ENCODE measurements at regions not wholly inside any gene's neighbourhood (a gene's known extent, or its start where the extent isn't known, plus 50 kb on each side); places are given as distances from the start of the nearest gene placed in this dataset.

DNA sequence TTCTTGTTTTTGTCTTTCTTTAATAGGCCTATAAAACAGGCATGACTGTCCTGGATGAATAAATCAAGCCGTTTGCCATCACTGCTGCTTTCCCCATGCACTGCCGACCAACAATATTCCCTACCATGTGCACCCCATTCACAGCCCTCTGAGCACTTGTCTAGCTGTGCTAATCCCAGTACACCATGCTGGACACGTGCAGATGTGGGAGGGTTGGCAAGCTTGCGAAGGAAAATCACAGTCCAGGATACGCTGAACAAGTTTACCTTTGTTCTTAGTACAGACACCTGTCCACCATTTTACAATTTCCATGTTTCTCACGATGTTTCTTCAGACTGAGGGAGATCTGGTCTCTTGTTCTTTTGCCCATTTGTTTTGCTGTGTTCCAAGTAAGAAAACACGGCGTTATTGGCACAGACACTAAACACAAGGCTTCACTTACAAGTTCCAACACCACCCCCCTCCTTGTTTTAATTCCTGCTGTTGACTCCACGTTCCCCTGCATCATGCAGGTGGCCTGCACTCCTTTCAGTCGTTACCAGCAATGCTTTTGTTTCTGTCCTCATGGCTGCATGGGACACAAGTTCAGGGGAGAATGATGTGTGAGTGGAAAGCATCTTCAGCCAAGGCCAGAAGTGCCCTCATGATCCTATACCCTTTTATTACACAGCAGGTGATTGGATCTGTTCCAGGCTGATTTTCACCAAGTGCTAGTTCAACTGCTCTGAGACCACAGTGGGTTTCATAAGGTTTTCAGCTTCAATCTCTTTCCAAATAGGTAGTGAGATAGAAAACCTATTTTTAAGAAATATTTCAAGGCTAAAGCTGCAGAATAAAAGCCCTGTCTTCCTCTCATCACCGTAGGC, 608.9 kb downstream of the IRX1 start:
- no peak for DNase-seq

DNA sequence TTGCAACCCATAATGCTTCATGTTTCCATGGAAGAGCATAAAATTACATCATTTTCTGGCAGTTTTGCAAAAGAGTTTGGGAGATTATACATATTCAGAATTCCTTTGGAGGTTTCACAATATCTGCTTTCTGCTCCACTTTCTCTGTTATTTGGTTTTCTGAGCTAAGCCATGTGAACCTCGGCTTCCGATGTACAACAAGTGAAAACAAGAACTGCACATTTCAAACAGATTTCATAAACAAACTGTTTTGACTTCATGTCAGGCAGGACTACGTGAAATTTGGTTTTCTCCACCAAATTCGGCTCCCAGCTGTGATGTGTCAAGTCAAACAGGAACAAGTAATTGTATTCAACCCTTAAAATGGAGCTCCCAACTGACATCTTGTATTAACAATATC, 609.8 kb downstream of the IRX1 start:
- no peak for DNase-seq

DNA sequence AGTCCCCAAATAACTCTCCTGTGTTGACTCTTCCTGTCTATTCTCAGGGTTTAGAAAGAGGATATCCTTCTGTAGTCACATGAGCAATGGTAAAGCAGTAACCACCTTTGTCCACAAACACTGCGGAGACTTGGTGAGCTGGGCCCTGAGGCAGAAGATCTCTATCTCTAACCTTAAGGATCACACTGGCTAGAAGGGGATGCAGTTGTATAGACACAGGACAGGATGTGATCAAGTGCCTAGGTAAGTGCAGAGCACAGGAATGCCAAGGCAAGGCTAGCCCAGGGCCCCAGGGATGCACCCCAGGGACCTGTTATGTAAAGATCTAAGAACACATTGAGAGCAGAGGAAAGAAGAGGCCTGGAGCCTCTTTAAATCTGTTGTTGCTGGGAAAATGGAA, 610.5 kb downstream of the IRX1 start:
- no peak for DNase-seq

- DNase-seq, result no peak
Measured at GRCh38 chr5:4207486-4207885, 611.9 kb downstream of the IRX1 start.

GRCh38 chr5:4208537-4208936, 612.9 kb downstream of the IRX1 start:
- DNase-seq, result no peak

GRCh38 chr5:4208996-4209395, 613.4 kb downstream of the IRX1 start:
- no peak for DNase-seq

- DNase-seq, result no peak
Measured at GRCh38 chr5:4212071-4212739, 616.6 kb downstream of the IRX1 start.

DNA sequence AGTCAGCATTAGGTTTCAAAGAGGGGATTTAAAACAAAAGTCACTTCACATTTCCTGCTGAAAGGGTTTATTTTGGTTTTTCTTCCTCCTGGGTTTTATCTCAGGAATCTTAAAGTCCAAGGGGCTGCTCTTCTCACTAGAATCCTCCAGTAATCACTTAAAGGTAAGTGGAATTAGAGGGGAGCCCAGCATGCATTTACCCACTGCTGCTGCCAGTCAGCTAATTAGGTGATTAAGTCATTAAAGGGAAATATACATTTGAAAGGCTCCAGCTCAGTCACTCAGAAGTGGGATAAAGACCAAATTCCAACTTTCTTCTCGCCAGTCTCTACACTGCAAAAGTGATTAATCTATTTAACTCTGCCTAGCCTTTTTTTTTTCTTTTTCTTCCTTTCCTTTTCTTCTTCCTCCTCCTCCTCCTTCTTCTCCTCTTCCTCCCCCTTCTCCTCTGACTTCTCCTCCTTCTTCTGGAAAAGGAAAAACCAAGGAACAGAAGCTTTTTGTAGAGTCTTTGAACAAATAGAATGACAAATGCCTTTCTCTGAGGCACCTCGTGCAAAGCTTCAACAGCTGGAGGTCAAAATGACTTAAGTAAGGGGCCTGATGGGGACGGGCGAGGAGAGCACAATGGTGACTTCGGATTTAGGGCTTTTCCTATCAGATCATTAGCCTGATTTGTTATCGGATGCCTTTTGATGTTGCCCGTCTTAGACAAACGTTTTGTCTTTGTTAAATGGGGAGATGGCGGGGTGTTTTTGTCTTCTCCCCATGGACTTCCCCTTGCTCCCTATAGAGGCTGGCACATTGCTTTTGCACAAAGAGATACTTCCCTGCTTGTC, 617.6 kb downstream of the IRX1 start:
- no peak for DNase-seq

DNA sequence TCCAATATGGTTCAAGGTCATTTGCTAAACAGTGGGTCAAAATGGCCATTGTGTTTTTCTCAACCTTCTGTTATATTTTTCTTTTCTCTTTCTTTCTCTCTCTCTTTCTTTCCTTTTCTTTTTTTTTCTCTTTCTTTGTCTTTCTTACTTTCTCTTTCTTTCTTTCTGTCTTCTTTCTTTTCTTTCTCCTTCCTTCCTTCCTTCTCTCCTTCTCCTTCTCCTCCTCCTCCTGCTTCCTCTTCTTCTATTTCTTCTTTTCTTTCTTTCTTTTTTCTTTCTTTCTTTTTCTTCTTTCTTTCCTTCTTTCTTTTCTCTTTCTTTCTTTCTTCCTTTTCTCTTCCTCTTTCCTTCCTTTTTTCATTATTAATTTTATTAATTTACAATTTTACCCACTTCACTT, 619.5 kb downstream of the IRX1 start:
- no peak for DNase-seq

DNA sequence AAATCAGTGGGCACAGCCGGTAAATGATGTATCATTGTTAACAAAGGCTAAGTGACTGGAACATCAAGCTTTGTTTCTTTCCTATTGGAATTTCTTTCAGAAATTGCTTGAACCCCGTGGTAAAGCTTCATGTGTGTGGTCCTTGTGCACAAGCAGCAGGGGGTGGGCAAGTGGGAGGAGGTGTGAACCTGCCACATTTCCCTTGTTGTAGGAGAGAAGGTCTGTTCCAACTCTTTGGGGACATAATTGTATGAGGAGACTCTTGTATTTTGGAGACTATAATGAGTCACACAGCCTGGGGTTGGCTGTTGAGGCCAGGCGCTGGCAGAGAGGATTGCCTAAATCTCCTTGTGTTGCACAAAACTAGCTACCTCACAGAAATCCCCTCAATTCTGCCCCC, 620.5 kb downstream of the IRX1 start:
- DNase-seq, result no peak

- no peak for DNase-seq
Measured at GRCh38 chr5:4220016-4220415, 624.4 kb downstream of the IRX1 start.

DNA sequence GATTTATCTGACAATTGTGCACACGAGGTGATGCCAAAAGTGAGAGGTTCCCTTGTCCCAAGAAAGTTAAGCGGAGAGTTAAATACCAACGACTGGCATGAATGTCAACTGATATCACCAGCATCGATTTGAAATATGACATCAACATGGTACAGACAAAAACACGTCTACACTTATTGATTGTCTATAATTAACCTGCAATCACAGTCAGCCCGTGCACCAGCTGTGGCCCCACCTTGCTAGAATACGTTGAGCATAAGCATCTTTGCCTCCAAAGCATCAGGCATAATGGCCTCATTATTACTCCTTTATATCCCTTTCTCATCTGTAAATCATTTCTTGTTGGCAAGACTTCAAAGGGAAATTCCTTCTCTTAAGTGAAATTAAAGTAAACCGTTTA, 625.4 kb downstream of the IRX1 start:
- no peak for DNase-seq

- no peak for DNase-seq
Measured at GRCh38 chr5:4222147-4222546, 626.5 kb downstream of the IRX1 start.

DNA sequence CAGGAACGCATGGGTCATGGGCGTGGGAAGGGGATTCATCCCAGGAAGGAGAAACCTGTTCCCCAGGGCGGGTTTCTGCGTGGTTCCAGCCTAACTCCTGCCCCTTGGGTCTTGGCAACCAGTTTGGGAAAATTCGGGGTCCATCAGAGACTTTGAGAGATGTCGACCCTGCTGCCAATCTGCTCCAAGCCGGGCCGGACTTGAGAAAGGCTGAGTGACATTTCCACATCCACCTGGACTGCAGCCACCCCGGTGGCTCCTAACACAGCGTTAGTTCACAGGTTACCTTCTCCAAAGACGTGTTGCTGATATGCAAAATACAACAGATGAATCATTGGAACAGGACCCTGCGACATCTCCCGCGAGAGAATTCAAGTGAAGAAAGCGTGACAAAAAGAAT, 627.2 kb downstream of the IRX1 start:
- no peak for DNase-seq

DNA sequence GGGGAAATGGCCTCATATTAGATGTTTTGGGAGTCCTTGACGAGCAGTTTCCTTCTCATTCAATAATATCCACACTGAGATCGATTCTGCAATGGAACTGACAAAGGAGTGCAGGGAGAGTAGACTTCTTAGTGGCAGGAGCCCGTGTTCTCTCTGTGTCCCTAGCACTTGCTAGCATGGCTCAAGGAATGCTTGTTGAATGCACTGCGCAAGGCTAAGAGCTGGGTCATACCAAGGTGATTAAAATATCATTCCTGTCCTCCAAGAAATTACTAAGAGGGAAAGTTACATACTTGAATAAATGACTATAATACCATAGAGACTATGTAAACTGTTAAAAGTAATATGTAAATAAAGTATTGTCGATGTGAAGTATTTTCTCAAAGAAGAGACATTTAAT, 630.1 kb downstream of the IRX1 start:
- DNase-seq, result no peak

DNA sequence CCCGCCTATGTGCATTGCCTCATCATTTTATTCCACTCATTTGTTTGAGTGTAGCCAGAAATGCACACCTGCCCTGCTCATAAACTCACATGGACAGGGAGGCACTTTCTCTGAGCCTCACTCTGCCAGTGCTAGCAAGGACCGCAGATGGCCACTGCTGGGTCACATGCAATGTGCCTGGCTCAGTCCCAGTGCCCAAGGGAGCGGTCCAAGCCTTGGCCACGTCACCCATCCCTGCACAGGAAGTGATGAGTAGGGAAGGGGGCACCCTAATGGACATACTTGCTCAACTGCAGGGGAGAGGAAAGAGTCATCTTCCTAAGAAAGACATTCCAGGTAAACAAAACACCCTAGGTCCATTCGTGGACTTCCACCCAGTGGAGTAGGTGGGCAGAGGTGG, 630.9 kb downstream of the IRX1 start:
- DNase-seq, result no peak

DNA sequence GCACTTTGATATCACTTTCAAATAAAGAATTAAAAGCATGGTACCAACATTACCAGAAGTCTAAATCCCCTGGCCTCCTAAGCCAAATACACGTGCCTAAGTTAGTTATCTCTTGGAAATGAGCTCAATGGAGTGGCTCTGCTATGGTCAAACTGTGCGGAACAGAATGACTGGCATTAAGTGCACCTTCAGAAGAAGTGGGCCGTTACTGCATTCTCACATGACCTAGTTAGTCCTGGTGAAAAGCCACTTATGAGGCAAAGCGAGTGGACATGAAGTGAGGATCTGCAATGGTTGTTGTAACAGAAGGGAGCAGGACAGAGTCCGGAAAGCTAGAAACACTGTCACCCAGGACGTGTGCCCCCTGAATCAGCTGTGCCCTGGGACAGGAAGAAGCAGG, 633.1 kb downstream of the IRX1 start:
- DNase-seq, result no peak

GRCh38 chr5:4229414-4230292, 634.0 kb downstream of the IRX1 start:
- DNase-seq, result no peak

DNA sequence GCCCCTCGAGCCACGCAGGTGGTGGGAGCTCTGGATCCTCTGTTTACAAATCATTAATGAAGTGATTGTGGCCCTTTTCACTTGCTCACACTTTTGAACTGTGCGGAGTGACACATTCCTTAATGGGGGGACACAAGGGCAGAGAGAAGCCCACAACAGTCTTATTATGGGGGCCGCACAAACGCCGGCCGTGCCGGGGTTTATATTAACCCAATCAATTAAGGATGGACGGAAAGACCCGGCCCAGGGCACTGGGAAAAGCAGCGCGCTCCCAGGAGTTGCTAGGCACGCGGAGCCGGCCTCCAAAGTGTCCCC, 634.8 kb downstream of the IRX1 start:
- DNase-seq, result no peak

DNA sequence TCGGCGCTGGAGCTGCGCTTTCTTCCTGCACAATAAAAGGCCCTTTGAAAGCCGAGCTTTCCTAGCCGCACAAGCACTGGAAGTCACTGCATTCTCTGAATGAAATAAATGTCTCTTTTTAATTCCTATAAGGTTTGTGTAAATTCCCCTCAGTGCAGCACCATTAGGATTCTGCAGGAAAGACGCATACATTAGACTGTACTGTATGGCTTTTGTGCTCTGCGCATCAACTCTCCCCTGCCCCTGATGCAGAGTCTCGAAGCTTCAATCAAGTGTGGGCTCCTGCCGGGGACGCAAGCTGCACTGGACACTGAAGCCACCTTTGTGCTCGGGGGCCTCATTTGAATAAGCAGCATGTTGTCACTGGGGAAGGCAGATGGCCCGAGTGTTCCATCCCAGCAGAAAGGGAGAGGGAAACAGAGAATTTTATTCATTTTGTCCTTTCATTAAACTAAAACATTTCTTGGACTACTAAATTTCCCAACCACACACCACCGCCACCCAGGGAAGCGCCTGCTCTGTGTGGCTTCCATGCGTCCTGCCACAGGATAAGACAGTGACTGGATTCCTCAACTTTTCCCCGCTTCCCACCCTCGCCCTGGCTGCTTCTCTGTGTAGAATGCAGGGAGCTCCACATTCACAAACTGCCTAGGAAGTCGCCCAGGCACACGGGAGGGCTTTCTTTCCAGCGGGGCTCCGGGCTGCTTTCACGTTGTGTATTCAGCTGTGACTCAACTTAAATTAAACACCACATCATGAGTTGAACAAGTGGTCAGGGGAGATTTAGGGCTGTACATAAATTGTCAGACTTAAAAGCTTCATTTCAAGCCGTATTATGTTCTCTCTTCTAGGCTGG, 635.4 kb downstream of the IRX1 start:
- no peak for DNase-seq

- DNase-seq, result no peak
Measured at GRCh38 chr5:4232084-4232483, 636.5 kb downstream of the IRX1 start.

GRCh38 chr5:4233671-4234070, 638.0 kb downstream of the IRX1 start:
- no peak for DNase-seq
